GM19025 (cell line): ENCODE measurements at regions not wholly inside any gene's neighbourhood (a gene's known extent, or its start where the extent isn't known, plus 50 kb on each side); places are given as distances from the start of the nearest gene placed in this dataset.
"Not testable (repeated sequence)": the region's sequence is repeated elsewhere in the genome, so short reads cannot be mapped to it uniquely, and the experiment has no call there.

ENCODE experiments used
- ATAC-seq: cut with Tn5 transposase; IDR thresholded peaks from one replicate; pipeline ENCODE4 v1.9.1; 2021; ENCODE audit warnings: mild to moderate bottlenecking, low read depth, moderate library complexity; ENCODE audit not compliant: unreplicated experiment

DNA sequence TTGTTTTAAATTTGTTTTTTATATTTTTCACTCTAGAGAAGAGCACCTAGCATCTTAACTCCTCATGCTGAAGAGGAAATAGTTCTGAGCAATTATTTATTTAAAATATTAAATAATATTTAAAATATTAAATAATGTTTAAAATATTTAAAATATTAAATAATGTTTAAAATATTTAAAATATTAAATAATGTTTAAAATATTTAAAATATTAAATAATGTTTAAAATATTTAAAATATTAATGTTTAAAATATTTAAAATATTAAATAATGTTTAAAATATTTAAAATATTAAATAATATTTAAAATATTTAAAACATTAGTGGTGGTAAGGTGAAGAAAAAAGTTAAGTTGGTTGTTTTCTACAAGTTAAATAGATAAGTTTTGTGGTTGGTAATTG lies 147.6 kb upstream of the FERMT1 start:
- not testable (repeated sequence) for ATAC-seq

DNA sequence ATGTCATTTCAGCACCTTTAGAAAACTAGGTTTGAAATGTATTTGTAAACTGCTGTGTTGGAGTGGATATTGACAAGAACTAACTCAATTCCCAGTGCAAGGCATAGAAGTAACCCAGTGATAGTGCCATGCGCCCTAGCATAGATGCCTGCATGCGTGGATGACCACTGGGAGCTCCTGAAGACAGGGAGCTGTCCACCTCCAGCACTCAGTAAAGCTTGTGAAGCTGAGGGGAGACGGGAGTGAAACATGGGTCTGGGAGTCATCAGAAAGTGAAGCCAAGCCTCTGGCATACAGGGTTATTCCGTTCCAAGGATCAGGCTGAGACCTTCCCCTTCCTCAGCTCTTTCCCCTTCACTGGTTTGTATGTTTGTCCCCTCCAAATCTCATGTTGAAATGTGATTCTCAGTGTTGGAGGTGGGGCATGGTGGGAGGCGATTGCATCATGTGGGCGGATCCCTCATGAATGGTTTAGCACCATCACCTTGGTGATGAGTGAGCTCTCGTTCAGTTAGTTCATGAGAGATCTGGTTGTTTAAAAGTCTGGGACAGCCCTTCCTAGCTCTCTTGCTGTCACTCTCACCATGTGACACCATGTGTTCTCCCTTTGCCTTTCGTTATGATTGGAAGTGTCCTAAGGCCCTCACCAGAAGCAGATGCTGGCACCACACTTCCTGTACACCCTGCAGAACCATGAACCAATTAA lies 146.5 kb upstream of the FERMT1 start:
- ATAC-seq: no peak

DNA sequence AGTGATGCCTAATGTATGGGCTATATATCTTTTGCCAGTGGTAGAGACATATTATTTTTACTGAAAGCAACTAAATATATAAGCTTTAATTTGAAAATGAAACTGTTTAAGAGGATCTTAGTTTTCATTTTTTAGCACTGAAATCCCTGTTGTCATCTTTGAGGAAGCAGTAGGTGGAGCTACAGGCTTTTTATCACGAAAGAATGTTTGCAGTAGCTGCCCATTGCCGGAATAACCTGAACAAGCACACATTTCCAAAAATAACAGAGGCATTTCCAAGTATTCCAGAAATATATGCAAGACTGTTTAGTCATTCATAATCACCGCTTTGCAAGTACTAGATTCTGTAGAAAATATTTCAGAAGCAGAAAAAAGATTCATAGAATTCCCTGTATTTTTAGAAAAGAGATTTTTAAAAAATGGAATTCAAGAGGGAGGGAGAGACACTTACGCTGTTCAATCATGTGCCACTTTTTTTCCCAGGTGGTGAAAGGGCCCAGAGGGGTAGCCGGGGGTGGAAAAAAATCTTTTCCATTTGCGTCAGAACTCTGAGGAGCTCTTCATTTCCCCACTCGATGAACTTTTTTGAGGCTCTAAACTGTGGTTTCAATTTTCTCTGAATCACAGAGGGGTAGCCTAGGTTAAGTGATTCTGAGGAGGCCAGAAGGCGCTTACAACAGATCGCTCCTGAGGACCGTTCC lies 142.5 kb upstream of the FERMT1 start:
- ATAC-seq: no peak

DNA sequence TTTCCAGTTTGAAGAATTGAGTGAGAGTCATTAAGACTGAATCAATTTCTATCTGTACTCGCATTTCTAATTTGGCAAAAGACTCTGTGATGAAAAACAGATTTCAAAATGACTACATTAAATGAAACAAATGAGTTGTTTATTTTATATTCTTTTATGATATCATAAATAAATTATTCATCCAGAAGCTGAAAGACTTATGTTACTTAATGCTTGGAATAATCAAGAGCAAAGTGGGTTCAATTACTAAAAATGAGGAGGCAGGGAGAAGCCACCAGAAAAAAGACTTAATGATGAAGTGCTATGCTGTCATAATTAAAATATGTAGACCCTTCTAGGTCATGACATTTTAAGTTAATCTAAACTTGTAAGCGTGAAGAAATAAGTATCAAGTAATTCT lies 130.6 kb upstream of the FERMT1 start:
- no peak for ATAC-seq

DNA sequence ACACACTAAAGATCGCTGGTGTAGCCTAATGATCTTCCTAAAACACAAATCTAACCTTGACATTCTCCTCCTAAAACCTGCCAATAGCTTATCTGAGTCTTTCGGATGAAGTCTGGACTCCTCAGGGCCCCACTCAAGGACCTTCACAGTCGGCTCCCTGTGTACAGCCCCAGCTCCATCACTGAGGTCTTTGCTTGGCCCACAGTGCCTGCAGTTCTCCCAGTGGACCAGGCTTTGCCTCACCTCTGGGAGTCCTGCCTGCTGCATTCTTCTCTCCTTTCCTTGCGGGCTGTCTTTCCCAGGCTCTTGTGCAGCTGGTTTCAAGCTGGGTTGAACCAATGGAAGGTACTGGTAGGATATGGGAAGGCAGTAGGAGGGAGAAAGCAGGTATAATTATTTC lies 122.6 kb upstream of the FERMT1 start:
- no peak for ATAC-seq

DNA sequence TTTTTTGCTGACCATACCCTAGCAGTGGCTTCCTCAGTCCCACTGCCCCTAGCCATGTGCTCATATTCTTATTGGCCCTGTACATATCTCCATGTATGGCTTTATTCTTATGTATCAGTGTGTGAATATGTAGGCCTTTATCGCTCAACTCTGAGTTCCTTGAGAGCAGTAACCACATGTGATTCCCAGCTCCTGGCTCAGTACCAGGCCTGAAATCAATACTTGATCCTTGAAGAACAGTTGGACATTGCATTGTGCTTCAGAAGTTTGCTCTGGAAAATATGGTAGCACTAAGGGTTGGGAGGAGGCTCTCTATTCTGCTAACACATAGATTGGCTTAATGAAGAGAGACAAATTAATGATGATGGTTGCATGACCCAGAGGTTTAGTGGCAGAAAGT lies 118.8 kb upstream of the FERMT1 start:
- no peak for ATAC-seq

DNA sequence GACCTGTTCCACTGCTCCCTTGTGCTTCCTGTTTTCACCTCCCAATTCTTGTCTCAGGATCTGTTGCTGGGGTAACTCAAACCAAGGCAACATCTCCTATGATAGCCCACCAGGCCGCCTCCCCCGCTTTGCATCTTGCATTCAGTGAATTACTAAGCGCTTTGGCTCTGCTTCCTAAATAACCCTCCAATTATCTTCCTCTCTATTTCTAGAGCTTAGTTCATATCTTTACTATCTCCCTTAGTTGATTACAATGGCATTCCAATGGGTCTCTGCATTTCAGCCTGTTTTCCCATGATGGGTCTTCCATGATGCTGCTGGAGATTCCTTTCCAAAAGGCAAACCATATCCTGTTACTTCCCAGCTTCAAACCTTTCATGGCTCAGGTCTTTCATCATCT lies 117.2 kb upstream of the FERMT1 start:
- no peak for ATAC-seq

DNA sequence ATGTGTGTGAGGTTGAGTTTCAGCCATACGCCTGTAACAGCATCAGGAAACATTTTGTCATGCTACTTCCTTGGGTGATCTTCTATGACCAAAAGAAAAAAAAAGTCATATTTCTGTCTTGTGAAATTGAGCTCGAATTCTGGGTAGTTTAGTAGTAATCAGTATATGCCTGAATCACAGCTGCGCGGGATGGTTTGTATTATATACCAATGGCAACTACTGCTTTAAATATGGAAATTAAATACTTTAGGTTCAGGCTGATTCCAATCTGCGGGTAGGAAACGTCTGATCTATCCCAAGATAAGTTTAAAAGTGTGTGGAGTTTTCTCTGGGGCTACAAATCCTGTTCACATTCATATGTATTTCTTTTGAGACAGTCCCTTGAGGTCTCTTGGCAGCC lies 115.6 kb upstream of the FERMT1 start:
- no peak for ATAC-seq

DNA sequence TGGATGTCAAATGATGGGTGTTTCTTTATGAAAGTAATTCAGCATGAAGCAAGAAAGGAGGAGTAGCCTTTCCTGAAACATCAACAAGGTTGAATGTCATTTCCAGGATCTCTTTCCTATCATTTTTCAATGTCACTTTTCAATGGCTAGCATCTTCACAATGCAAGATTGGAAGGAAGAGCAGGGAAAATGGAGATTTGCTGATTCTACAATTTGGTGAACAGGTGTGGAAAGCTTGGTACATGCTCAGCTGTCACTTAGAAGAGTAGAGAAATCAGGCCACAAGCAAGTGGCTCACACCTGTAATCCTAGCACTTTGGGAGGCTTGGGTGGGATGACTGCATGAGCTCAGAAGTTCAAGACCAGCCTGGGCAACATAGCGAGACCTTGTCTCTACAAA lies 112.7 kb upstream of the FERMT1 start:
- ATAC-seq: no peak

DNA sequence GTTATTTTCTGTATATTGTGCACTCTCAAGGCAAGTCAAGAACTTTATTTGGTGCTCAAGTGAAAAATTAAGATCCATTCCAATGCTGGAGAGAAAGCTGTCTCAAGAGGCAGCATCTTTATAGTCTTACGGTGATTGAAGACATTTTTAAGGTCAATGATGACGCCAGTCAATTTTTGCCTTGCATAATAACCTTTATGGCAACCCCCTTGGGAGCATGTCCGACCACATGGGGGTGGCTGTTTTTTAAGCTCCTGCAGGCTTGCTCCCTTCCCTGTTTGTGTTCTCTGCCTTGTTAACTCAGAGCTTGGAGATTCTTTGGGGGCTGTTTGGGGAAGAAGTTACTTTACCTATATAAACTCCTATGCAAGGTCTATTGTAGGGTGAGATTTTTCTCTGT lies 109.6 kb upstream of the FERMT1 start:
- ATAC-seq: no peak

DNA sequence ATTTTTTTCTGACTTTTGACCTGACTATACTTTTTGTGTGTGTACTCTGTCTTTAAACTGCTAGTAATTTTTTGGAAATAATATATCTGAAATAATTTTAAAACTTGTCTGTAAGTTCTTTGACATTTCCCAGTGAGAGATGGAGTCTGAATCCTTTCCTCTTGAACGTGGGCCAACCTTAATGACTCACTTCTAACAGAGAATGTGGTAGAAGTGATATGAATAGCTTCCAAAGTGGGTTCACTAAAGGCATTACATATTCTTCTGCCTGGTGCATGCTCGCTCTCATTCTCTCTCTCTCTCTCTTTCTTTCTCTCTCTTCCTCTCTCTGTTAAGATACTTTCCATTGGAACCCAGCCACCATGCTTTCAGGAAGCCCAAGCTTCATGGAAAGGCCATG lies 108.7 kb upstream of the FERMT1 start:
- no peak for ATAC-seq

DNA sequence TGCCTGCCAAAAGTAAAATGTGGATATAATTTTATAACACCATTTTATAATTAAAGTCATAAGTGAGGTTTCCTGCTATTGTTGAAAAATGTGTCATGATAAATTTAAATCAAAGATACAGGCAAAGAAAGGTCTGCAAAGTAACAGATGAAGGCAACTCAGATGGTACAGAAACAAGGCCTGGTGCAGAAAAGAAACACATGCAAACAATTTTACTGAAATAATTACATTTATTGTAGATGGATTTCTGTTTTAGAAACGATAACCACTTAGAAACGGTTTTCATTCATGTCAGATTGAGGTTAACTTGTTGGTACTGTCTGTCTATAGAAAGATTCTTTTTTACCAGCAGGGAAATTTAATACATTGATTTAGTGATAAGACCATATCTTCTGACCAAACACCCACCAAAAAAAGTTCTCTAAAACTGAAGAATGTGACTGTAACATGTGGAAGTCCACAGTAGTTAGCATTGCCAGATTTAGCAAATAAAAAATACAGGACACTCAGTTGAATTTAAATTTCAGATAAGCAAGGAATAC lies 105.5 kb upstream of the FERMT1 start:
- no peak for ATAC-seq

DNA sequence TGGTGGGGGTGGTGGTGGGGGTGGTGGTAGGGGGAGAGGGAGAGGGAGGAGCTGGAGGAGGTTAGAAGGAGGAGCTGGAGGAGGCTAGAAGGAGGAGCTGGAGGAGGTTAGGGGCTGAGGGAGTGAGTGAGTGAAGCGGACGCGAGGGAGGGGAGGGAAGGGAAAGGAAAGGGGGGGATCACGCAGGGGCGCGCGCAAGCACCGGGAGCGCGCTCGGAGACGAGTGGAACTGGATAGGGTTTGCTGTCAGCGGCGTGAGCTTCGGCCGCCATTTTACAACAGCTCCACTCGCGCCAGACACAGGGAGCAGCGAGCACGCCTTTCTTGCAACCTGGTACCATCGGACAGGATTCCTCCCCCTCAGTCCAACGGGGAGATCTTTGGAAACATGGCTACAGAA lies 90.5 kb upstream of the FERMT1 start:
- ATAC-seq: no peak

DNA sequence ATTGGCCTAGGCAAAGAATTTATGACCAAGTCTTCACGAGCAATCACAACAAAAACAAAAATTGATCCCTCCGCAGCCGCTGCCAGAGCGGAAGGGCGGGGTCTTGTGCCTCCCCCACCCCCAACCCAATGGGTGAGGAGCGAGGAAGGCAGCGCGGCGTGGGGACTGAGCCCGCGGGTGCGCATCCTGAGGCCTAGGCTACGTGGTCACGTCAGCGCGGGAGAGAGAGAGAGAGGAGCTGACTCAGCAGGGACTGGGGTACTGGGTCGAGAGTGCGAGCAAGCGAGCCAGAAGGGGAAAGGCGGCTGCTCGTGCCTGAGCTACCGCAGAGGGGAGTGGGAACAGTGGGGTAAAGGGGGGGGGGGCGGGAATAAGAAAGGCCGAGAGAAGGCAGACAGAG lies 90.1 kb upstream of the FERMT1 start:
- no peak for ATAC-seq

DNA sequence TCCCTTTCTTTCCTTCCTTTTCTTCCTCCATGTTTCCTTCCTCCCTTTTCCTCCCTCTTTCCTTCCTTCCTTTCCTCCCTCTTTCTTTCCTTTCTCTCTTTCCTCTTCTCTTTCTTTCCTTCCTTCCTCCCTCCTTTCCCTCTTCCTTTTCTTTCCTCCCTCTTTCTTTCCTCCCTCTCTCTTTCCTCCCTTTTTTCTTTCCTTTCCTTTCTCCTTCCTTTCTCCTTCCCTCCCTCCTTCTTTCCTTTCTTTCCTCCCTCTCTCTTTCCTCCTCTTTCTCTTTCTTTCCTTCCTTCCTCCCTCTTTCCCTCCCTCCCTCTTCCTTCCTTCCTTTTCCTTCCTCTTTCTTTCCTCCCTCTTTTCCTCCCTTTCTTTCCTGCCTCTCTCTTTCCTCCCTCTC lies 86.3 kb upstream of the FERMT1 start:
- no peak for ATAC-seq

DNA sequence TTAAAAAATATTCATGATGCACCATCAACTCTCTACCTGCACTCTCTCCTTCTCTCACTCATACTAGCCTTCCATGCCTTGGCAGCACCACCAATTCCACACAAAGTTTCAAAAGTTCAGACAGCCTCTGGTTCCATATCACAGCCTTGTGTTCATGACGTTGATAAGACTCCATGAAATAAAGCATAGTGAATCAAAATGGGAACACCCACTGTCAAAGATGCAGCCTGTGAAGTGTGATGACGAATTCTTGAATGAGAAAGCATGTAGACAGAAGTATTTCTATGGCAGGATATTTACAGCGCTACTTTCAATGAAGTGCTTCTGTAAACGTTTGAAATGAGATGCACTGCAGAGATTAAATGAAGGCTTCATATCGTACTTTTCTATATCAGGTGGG lies 77.3 kb upstream of the FERMT1 start:
- ATAC-seq: no peak

DNA sequence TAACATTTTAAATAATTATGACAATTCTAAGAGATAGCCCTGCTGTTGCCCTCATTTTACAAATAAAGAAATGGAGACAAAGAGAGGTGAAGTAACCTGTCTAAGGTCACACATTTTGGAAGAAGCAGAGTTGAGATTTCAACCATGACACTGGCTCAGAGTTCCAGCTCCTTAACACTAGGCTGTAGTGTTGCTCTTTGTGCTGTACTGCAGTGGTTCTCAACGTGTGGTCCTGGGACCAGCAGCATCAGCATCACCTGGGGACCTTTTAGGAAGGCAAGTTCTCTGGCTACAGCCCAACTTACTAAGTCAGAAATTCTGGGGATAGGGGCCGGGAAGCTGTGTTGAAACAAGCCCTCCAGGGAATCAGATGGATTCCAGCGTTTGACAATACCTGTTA lies 62.4 kb upstream of the FERMT1 start:
- no peak for ATAC-seq

DNA sequence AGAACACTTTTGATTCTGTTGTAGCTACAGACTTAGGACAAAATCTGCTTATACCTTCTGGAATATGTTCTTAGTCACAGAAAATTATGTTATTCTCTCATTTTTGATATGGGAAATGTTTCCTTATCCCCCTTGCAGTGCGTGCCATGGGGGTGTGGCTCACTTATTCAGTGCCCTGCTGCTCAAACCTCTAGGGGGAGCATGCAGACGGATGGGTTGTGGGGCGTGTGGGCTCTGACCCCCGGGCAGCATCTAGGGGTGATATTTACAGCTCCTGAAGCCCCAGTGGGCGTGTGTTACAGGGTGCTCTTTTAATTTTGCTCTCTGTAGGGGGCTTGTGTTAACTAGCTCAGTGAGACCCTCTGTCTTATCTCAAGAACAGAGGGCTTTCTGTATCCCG lies 61.3 kb upstream of the FERMT1 start:
- ATAC-seq: no peak

DNA sequence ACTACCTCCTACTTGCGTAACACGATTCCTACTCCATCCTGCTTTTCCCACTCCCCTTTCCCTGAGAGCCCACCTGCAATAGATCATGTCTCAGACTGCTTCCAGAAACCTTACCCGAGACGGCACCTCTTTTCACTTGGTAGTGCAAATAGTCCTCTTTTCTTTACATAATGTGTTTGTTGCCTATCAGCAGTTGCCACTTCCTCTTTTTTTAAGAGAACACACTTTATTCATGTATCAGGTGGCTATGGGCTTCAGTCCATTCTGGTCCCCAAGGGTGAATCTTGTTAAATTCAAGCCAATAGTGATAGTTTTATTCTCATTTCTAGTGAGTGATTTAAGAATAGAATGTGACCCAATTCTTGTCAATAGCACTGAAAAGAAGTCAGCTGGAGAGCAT lies 57.7 kb upstream of the FERMT1 start:
- ATAC-seq: no peak

DNA sequence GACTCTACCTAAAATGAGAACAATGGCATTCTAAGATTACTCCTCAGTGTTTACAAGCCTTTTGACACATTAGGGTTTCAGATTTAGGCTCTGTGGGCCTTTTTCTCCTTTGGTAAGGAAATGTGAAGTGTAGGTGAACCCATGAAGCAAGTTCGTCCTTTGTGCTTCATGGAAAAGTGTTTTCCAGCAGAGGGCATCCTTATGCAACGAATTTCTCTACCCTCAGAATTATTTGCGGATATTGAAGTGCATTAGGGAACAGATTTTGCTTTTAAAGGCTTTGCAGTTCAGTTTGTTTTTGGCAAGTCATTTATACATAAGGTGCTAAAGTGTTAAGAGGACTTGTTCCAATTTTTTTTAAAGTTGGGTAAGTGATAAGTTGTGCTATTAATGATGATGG lies 55.7 kb upstream of the FERMT1 start:
- ATAC-seq: no peak

DNA sequence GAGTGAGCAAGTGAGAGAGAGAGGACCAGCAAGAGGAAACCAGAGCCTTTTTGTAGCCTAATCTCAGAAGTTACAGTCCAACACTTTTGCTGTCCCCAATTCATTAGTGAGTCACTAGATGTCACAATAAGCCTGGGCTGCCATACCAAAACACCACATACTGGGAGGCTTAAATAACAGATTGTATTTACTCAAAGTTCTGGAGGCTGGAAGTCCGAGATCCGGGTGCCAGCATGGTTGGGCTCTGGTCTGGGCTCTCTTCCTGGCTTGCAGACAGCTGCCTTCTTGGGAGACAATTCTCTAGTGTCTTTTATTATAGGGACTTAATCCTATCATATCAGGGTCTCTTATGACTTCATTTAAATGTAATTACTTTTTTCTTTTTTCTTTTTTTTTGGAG lies 50.7 kb upstream of the FERMT1 start:
- no peak for ATAC-seq
